Neuronal stem cell (in vitro differentiated cells): ENCODE measurements at regions not wholly inside any gene's neighbourhood (a gene's known extent, or its start where the extent isn't known, plus 50 kb on each side); places are given as distances from the start of the nearest gene placed in this dataset.
A peak's percentile ranks its signal among the peaks of the same experiment; 100 is the strongest.
"Not testable (repeated sequence)": the region's sequence is repeated elsewhere in the genome, so short reads cannot be mapped to it uniquely, and the experiment has no call there.

Experiments
- DNase-seq: peaks from one replicate; pipeline ENCODE4 v3.0.0-alpha.2; 2013; ENCODE audit warnings: low spot score
- H2AFZ ChIP-seq: one replicate; pipeline ENCODE4 v1.6.1; 2013; ENCODE audit warnings: mild to moderate bottlenecking, low read length, inconsistent platforms
- H2AK5ac ChIP-seq: 2 replicates; pipeline ENCODE4 v1.6.1; 2013; ENCODE audit warnings: low read depth, mild to moderate bottlenecking, inconsistent platforms, low read length, moderate library complexity, mixed read lengths
- H2BK120ac ChIP-seq: 2 replicates; pipeline ENCODE4 v1.6.1; 2013; ENCODE audit warnings: low read depth, mild to moderate bottlenecking, inconsistent platforms, low read length, moderate library complexity, mixed read lengths
- H2BK12ac ChIP-seq: one replicate; pipeline ENCODE4 v1.6.1; 2013; ENCODE audit warnings: low read length, inconsistent platforms
- H2BK15ac ChIP-seq: 2 replicates; pipeline ENCODE4 v1.6.1; 2013; ENCODE audit warnings: mild to moderate bottlenecking, low read length, inconsistent platforms, mixed read lengths
- H2BK5ac ChIP-seq: one replicate; pipeline ENCODE4 v1.6.1; 2013; ENCODE audit warnings: inconsistent platforms, mild to moderate bottlenecking, low read length, moderate library complexity
- H3K14ac ChIP-seq: one replicate; pipeline ENCODE4 v1.6.1; 2013; ENCODE audit warnings: low read length, inconsistent platforms
- H3K18ac ChIP-seq: 2 replicates; pipeline ENCODE4 v1.6.1; 2013; ENCODE audit warnings: low read length, inconsistent platforms
- H3K23ac ChIP-seq: 2 replicates; pipeline ENCODE4 v1.6.1; 2013; ENCODE audit warnings: low read depth, mild to moderate bottlenecking, mixed read lengths, low read length, inconsistent platforms; ENCODE audit not compliant: poor library complexity
- H3K27ac ChIP-seq: replicated peaks from 3 replicates; pipeline ENCODE4 v1.5.1; 2013; ENCODE audit warnings: low read length, inconsistent platforms
- H3K27me3 ChIP-seq, 3 experiments: 2 replicates each; pipeline ENCODE4 v1.6.1; 2013; ENCODE audit warnings: low read length in 3 of 3, mild to moderate bottlenecking in 2 of 3, inconsistent platforms in 1 of 3, low read depth in 1 of 3, mixed read lengths in 1 of 3, moderate library complexity in 1 of 3; ENCODE audit not compliant: control insufficient read depth in 3 of 3, insufficient read depth in 3 of 3
- H3K36me3 ChIP-seq, 2 donors: replicated peaks in 1 of 2; 2 replicates each; pipeline ENCODE4 v1.6.1; 2013; ENCODE audit warnings: low read length in 2 of 2; ENCODE audit not compliant: control insufficient read depth in 2 of 2, insufficient read depth in 2 of 2
- H3K4ac ChIP-seq: 2 replicates; pipeline ENCODE4 v1.6.1; 2013; ENCODE audit warnings: inconsistent platforms, mild to moderate bottlenecking, low read length, moderate library complexity
- H3K4me1 ChIP-seq, 2 donors: 1 replicate in 1 of 2; 2 replicates in 1 of 2; pipeline ENCODE4 v1.6.1; 2013; ENCODE audit warnings: low read length in 2 of 2, low read depth in 1 of 2; ENCODE audit not compliant: control insufficient read depth in 2 of 2, insufficient read depth in 1 of 2
- H3K4me2 ChIP-seq: one replicate; pipeline ENCODE4 v1.6.1; 2013; ENCODE audit warnings: mild to moderate bottlenecking, low read length, inconsistent platforms; ENCODE audit not compliant: insufficient read depth, poor library complexity, severe bottlenecking
- H3K4me3 ChIP-seq, 2 donors: 2 replicates each; pipeline ENCODE4 v1.5.1; 2013; ENCODE audit warnings: low read length in 2 of 2, mild to moderate bottlenecking in 2 of 2, inconsistent platforms in 1 of 2, moderate library complexity in 1 of 2
- H3K79me1 ChIP-seq: one replicate; pipeline ENCODE4 v1.6.1; 2013; ENCODE audit warnings: low read depth, mild to moderate bottlenecking, inconsistent platforms, low read length, moderate library complexity
- H3K9ac ChIP-seq: one replicate; pipeline ENCODE4 v1.6.1; 2013; ENCODE audit warnings: mild to moderate bottlenecking, low read depth, low read length, inconsistent platforms; ENCODE audit not compliant: poor library complexity
- H3K9me3 ChIP-seq, 2 donors: replicated peaks in 1 of 2; 2 replicates each; pipeline versions ENCODE3 to v1.6.1; 2013; ENCODE audit warnings: low read length in 2 of 2, mild to moderate bottlenecking in 2 of 2, inconsistent platforms in 1 of 2, low read depth in 1 of 2, mixed read lengths in 1 of 2, moderate library complexity in 1 of 2; ENCODE audit not compliant: control insufficient read depth in 2 of 2, insufficient read depth in 1 of 2
- H4K8ac ChIP-seq: one replicate; pipeline ENCODE4 v1.6.1; 2013; ENCODE audit warnings: low read depth, mild to moderate bottlenecking, inconsistent platforms, low read length, moderate library complexity
- H4K91ac ChIP-seq: one replicate; pipeline ENCODE4 v1.6.1; 2013; ENCODE audit warnings: low read length, low read depth, mild to moderate bottlenecking, inconsistent platforms; ENCODE audit not compliant: poor library complexity
- WGBS, 2 donors: extraction: QIAGEN DNeasy Blood & Tissue Kit; methylation state at CpG; one replicate each; pipeline ENCODE4 v1.1.7; 2013; ENCODE audit warnings: missing lambda C conversion rate in 2 of 2, mixed read lengths in 1 of 2; ENCODE audit not compliant: insufficient read length in 2 of 2, insufficient replicate concordance in 1 of 2; ENCODE audit errors: extremely low coverage in 2 of 2; 5-methylcytosine and 5-hydroxymethylcytosine counted together

GRCh38 chr3:74135808-74136207 is 478.7 kb downstream of the CNTN3 start:
- Histone ChIP-seq H3K27ac (no peak overlapping the region), H4K8ac (peak overlapping the region; percentile 65), H3K36me3 (no peaks in the 10 kb centered on the region), H3K9ac (no peak overlapping the region), H3K4me3 (no peak overlapping the region), H2BK120ac (no peak overlapping the region), H3K79me1 (no peaks in the 10 kb centered on the region), H2BK15ac (no peak overlapping the region), H2BK12ac (no peak overlapping the region), H3K27me3 (no peaks in the 10 kb centered on the region), H2AK5ac (no peak overlapping the region), H3K18ac (no peak overlapping the region), H2BK5ac (no peak overlapping the region), H3K9me3 (no peaks in the 10 kb centered on the region), H3K23ac (no peak overlapping the region), H2AFZ (no peak overlapping the region), H3K4me2 (no peak overlapping the region), H3K4me1 (no peaks in the 10 kb centered on the region), H3K14ac (no peak overlapping the region), H4K91ac (no peak overlapping the region), H3K4ac (no peak overlapping the region)
- no peak for DNase-seq
- WGBS, 2 donors: no CpG with 5 or more reads among the region's 8 CpGs

- no peak overlapping the region for H4K91ac ChIP-seq
- no peak overlapping the region for H4K8ac ChIP-seq
- no peak overlapping the region for H3K18ac ChIP-seq
- H2BK15ac ChIP-seq: no peak overlapping the region
- H2BK120ac ChIP-seq: no peak overlapping the region
- H3K4me3 ChIP-seq: no peak overlapping the region
- no peaks in the 10 kb centered on the region for H3K4me1 ChIP-seq
- H2AK5ac ChIP-seq: no peak overlapping the region
- H3K14ac ChIP-seq: no peak overlapping the region
- no peak overlapping the region for H3K23ac ChIP-seq
- no peaks in the 10 kb centered on the region for H3K9me3 ChIP-seq
- no peak for DNase-seq
- H2BK12ac ChIP-seq: no peak overlapping the region
- H3K36me3 ChIP-seq: no peaks in the 10 kb centered on the region
- no peaks in the 10 kb centered on the region for H3K79me1 ChIP-seq
- no peaks in the 10 kb centered on the region for H3K27me3 ChIP-seq
- H2BK5ac ChIP-seq: no peak overlapping the region
- WGBS, 2 donors: no CpG with 5 or more reads among the region's 2 CpGs
- H3K4ac ChIP-seq: no peak overlapping the region
- no peak overlapping the region for H2AFZ ChIP-seq
- H3K4me2 ChIP-seq: no peak overlapping the region
- H3K27ac ChIP-seq: no peak overlapping the region
- H3K9ac ChIP-seq: no peak overlapping the region
These were observed 479.6 kb downstream of the CNTN3 start for GRCh38 chr3:74134831-74135230.

- not testable (repeated sequence) for H4K91ac ChIP-seq, H3K79me1 ChIP-seq, H3K4me3 ChIP-seq, H3K9ac ChIP-seq, H3K14ac ChIP-seq, H3K4ac ChIP-seq, H3K9me3 ChIP-seq, H3K18ac ChIP-seq, H3K27ac ChIP-seq, H2BK120ac ChIP-seq, H2BK12ac ChIP-seq, H3K4me1 ChIP-seq, H2BK5ac ChIP-seq, H3K36me3 ChIP-seq, H2AFZ ChIP-seq, H3K27me3 ChIP-seq, H2BK15ac ChIP-seq, DNase-seq, H4K8ac ChIP-seq, H3K4me2 ChIP-seq, H2AK5ac ChIP-seq, H3K23ac ChIP-seq
- WGBS, 2 donors: no CpG with 5 or more reads among the region's 6 CpGs
These were observed 482.7 kb downstream of the CNTN3 start for GRCh38 chr3:74131546-74132328.

DNA sequence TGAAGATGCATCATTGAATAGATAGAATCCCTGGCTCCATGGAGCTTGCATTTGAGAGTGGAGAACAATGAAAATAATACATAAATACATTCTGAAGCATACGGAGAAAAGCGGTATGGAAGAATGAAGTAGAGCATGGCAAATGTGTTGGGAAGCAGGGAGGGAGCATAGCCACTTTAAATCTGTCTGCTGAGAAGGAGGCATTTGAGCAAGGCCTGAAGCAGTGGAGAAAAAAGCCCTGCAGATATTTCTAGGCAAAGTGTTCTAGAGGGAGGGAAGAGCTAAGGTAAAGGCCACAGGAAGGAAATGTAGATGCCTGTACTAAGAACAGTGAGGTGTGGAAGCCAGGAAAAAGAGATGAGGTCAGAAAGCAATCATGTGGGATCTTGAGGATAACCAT is 484.8 kb downstream of the CNTN3 start:
- Histone ChIP-seq H2BK5ac (no peak overlapping the region), H2BK12ac (no peak overlapping the region), H4K8ac (no peak overlapping the region), H2BK120ac (no peak overlapping the region), H3K27me3 (no peaks in the 10 kb centered on the region), H3K36me3 (no peaks in the 10 kb centered on the region), H4K91ac (no peak overlapping the region), H3K14ac (no peak overlapping the region), H3K23ac (no peak overlapping the region), H2AK5ac (no peak overlapping the region), H3K18ac (no peak overlapping the region), H2AFZ (no peak overlapping the region), H2BK15ac (no peak overlapping the region), H3K9ac (no peak overlapping the region), H3K4ac (no peak overlapping the region), H3K4me3 (no peak overlapping the region), H3K4me1 (no peaks in the 10 kb centered on the region), H3K79me1 (no peaks in the 10 kb centered on the region), H3K9me3 (no peaks in the 10 kb centered on the region), H3K27ac (no peak overlapping the region), H3K4me2 (no peak overlapping the region)
- no peak for DNase-seq
- no CpG with 5 or more reads among the region's 2 CpGs for WGBS, 2 donors
